Chondrocyte (in vitro differentiated cells): ENCODE measurements at regions not wholly inside any gene's neighbourhood (a gene's known extent, or its start where the extent isn't known, plus 50 kb on each side); places are given as distances from the start of the nearest gene placed in this dataset.

Source experiments
- DNase-seq: peaks from one replicate; pipeline ENCODE4 v3.0.0; 2021; ENCODE audit warnings: mixed read lengths, low spot score
- H3K27ac Mint-ChIP-seq: one replicate; pipeline ENCODE4 v1.8.0; 2021; ENCODE audit warnings: mild to moderate bottlenecking, moderate library complexity, mixed read lengths; ENCODE audit not compliant: unreplicated experiment
- H3K27me3 Mint-ChIP-seq: 2 replicates; pipeline ENCODE4 v1.8.0; 2021; ENCODE audit warnings: low read depth, mixed read lengths
- H3K36me3 Mint-ChIP-seq: 2 replicates; pipeline ENCODE4 v1.8.0; 2021; ENCODE audit warnings: low read depth, mixed read lengths
- H3K4me1 Mint-ChIP-seq: 2 replicates; pipeline ENCODE4 v1.8.0; 2021; ENCODE audit warnings: low read depth, mild to moderate bottlenecking, mixed read lengths
- H3K4me3 Mint-ChIP-seq: one replicate; pipeline ENCODE4 v1.8.0; 2021; ENCODE audit warnings: mild to moderate bottlenecking, moderate library complexity, mixed read lengths; ENCODE audit not compliant: unreplicated experiment
- H3K9me3 Mint-ChIP-seq: 2 replicates; pipeline ENCODE4 v1.8.0; 2021; ENCODE audit warnings: low read depth, mixed read lengths
- TF ChIP-seq, protein P1 (sequence below): fragments of 200-600 bp; sonication (generic); IDR thresholded peaks from 2 replicates; pipeline ENCODE4 v1.5.0; 2021; ENCODE audit warnings: antibody characterized with exemption, mild to moderate bottlenecking, moderate library complexity

DNA sequence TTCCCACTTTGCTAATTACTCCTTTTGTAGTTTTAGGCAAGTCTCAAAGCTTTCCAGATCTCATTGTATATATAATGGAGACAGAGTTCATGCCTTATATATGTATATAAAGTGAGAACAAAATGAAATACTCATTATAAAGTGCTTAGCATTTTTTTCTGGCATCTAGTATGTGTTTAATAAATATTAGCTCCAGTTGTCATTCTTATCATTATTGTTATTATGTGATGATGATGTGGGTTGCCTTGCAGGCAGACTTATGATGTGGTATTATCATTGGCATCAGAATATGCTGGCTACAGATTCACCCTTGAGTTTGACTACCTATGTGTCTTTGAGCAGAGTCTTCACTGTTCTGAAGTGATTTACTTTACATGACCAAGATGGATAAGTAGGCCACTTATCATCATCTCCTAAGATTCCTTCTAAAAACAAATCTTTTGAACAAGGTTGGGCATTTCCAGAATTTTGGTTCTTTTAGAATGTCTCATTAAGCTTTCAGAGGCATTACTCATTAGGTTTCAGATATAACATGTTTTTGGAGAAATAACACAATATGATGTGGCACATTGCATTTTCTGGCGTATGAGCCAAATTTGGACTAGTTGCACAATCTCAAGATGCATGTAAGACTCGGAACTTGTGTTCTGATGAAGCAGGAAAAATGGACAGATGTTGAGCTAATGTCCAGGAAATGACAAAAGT is 145.6 kb upstream of the TNC start:
- Mint-ChIP-seq H3K27ac (no peak overlapping the region), H3K36me3 (no peaks in the 10 kb centered on the region), H3K4me1 (peaks cover 47% of the 10 kb centered on the region), H3K27me3 (no peaks in the 10 kb centered on the region), H3K9me3 (no peaks in the 10 kb centered on the region), H3K4me3 (no peak overlapping the region)
- TF ChIP-seq, protein P1, sequence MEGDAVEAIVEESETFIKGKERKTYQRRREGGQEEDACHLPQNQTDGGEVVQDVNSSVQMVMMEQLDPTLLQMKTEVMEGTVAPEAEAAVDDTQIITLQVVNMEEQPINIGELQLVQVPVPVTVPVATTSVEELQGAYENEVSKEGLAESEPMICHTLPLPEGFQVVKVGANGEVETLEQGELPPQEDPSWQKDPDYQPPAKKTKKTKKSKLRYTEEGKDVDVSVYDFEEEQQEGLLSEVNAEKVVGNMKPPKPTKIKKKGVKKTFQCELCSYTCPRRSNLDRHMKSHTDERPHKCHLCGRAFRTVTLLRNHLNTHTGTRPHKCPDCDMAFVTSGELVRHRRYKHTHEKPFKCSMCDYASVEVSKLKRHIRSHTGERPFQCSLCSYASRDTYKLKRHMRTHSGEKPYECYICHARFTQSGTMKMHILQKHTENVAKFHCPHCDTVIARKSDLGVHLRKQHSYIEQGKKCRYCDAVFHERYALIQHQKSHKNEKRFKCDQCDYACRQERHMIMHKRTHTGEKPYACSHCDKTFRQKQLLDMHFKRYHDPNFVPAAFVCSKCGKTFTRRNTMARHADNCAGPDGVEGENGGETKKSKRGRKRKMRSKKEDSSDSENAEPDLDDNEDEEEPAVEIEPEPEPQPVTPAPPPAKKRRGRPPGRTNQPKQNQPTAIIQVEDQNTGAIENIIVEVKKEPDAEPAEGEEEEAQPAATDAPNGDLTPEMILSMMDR: no peak
- no peak for DNase-seq

DNA sequence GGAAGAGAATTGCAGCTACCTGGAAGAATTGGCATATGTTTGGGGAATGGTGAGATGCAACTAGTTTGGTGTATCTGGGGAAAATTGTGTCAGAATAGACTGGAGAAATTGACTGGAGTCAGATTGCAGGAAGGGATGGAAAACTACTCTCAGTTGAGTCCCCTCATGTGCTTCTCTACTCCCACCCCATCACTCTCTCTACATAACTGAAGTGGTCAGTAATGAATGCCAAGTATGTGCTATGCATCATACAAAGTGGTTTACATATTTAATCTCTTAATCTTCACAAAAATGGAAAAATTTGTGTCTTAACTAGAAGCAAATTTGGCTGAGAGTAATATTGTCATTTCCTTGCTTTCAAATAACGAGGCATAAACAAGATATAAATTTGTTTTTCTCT is 146.4 kb upstream of the TNC start:
- no peak for DNase-seq
- TF ChIP-seq, protein P1: no peak
- Mint-ChIP-seq H3K36me3 (no peaks in the 10 kb centered on the region), H3K4me3 (no peak overlapping the region), H3K27ac (no peak overlapping the region), H3K9me3 (no peaks in the 10 kb centered on the region), H3K27me3 (no peaks in the 10 kb centered on the region), H3K4me1 (peaks cover 47% of the 10 kb centered on the region)

DNA sequence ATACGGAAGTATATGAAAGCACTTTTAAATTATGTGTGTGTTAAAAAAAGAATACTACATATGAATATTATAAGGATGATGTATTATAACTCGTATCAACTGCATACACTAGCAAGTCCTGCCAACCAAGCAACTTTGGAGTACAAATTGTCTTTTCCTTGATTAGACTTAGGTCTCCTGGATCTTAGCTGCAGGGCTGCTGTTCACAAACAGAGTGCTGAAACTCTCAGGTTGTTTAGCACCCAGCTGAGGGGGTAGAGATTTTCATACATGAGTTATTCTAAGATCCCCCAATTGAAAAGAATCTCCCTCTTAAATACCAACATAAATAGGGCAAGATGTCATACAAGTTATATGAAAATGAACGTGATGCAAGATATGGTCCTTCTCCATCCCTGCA is 149.8 kb upstream of the TNC start:
- peaks cover 32% of the 10 kb centered on the region for H3K4me1 Mint-ChIP-seq
- peaks cover 2% of the 10 kb centered on the region for H3K9me3 Mint-ChIP-seq
- no peak for DNase-seq
- TF ChIP-seq, protein P1: no peak
- H3K27me3 Mint-ChIP-seq: no peaks in the 10 kb centered on the region
- H3K36me3 Mint-ChIP-seq: peaks cover 2% of the 10 kb centered on the region
- H3K4me3 Mint-ChIP-seq: no peak overlapping the region
- H3K27ac Mint-ChIP-seq: no peak overlapping the region

DNA sequence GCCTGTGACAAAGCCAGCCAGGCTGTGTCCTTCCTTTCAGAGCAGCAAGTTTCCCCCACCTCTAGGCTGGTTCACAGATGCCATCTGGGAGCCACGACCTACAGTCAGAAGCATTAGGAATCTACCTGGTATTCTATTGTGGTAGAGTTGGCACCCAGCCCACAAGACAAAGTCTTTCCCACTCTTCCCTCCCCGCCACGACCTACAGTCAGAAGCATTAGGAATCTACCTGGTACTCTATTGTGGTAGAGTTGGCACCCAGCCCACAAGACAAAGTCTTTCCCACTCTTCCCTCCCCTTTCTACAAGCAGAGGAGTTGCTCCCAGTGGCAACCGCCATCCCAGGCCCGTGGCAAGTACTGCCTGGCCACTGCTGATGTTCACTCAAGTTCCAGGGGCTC is 157.8 kb upstream of the TNC start:
- Mint-ChIP-seq H3K27ac (no peak overlapping the region), H3K27me3 (no peaks in the 10 kb centered on the region), H3K4me3 (no peak overlapping the region), H3K4me1 (peaks cover 9% of the 10 kb centered on the region), H3K9me3 (peaks cover 2% of the 10 kb centered on the region), H3K36me3 (peaks cover 2% of the 10 kb centered on the region)
- DNase-seq: no peak
- TF ChIP-seq, protein P1: no peak

DNA sequence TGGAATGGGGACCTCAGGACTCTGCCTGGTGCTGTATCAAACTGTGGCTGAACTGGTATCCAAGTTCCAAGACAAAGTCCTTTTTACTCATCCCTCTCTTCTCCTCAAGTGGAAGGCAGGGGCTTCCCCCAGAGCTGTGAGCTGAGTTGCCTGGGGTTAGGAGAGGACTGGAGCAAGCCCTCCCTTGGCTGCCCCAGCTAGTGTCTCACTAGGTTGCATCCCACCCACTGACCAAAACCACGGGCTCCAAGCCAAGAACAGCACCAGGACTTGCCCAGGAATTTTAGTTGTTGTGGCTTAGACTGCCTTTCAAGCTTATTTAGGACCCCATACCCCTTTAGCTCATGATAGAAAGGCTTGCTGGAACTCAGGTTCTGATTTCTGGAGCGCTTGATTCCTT is 158.7 kb upstream of the TNC start:
- no peak overlapping the region for H3K27ac Mint-ChIP-seq
- no peak for DNase-seq
- TF ChIP-seq, protein P1: no peak
- H3K36me3 Mint-ChIP-seq: no peaks in the 10 kb centered on the region
- no peak overlapping the region for H3K4me3 Mint-ChIP-seq
- peaks cover 9% of the 10 kb centered on the region for H3K4me1 Mint-ChIP-seq
- no peaks in the 10 kb centered on the region for H3K27me3 Mint-ChIP-seq
- no peaks in the 10 kb centered on the region for H3K9me3 Mint-ChIP-seq
